PFSK-1 (cell line): ENCODE measurements at regions not wholly inside any gene's neighbourhood (a gene's known extent, or its start where the extent isn't known, plus 50 kb on each side); places are given as distances from the start of the nearest gene placed in this dataset.

Experiments
- FOXP2 ChIP-seq: optimal IDR thresholded peaks from 2 replicates; pipeline ENCODE3; 2011; ENCODE audit warnings: borderline replicate concordance, control low read depth, inconsistent platforms; ENCODE audit not compliant: insufficient read depth; ENCODE audit errors: extremely low read length, extremely low read depth
- POLR2AphosphoS5 ChIP-seq: IDR thresholded peaks from 2 replicates; pipeline ENCODE4 v1.6.1; 2012; ENCODE audit warnings: low read depth, mild to moderate bottlenecking, control low read depth, low read length, moderate library complexity
- REST ChIP-seq, 2 experiments: IDR thresholded peaks; 2 replicates each; pipeline versions ENCODE4 v1.6.1 to v1.8.0; 2011 to 2012; ENCODE audit warnings: low read depth in 2 of 2, low read length in 2 of 2, control low read depth in 1 of 2, inconsistent platforms in 1 of 2, mild to moderate bottlenecking in 1 of 2, moderate library complexity in 1 of 2; ENCODE audit not compliant: insufficient read depth in 1 of 2
- SIN3A ChIP-seq: IDR thresholded peaks from 2 replicates; pipeline ENCODE4 v1.6.1; 2012; ENCODE audit warnings: mild to moderate bottlenecking, low read length, moderate library complexity, borderline replicate concordance; ENCODE audit not compliant: insufficient read depth
- TAF1 ChIP-seq: IDR thresholded peaks from 2 replicates; pipeline ENCODE4 v1.6.1; 2012; ENCODE audit warnings: low read length, control low read depth, borderline replicate concordance; ENCODE audit not compliant: insufficient read depth

DNA sequence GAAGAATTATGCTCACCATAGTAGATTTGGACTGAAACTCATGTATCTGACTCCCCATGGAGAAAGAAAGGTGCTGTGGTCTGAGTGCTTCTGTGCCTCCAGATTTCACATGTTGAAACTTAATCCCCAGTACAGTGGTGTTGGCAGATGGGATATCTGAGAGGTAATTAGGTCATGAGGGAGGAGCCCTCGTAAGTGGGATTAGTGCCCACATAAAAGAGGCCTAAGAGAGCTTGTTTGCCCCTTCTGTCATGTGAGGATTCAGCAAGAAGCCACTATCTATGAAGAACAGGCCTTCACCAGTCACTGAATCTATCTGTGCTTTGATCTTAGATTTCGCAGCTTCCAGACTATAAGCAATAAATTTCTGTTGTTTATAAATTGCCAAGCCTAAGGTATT lies 150.1 kb downstream of the PLPP3 start:
- no peak for TF ChIP-seq REST (IDR thresholded peaks at IDR 0.05; ENCODE audit: insufficient read depth in 1 of 2, low read depth in 2 of 2, low read length in 2 of 2)
- no peak for TF ChIP-seq POLR2AphosphoS5
- TF ChIP-seq TAF1, result no peak
- TF ChIP-seq FOXP2, result no peak
- TF ChIP-seq SIN3A, result no peak

DNA sequence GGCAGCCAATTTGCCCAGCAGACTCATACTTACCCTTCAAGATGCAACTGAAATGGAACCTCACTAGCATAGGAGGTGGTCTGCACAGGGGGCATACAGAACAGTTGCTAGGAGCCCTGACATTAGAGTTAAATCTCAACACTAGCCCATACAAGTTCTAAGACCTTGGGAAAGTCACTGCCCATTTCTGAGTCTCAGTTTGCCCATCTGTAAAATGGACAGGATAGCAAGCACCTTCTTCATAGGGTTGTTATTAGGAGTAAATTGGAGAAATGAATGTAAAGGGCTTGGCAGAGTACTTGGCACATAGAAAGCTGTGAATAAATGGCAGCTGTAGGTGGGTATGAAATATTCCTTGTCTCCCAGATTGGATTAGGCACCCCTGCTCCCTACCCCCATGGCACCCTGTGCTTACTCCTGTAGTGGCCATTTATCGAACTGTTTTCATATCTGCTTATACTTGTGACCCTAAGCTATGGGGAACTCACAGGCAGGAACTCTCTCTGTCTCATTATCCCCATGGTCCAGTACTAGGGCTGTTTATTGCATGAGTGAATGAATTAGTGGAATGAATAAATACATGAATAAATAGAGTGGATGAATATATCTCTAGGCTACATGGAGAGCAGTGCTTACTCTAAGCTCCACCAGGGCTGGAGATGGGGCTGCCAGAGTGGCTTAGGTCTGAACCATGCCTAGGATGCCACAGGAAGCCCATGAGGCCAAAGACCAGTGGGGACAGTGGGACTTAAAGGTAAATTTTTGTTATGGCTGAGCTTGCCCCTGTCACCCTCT lies 152.6 kb downstream of the PLPP3 start:
- TF ChIP-seq FOXP2 (no peak), REST (IDR thresholded peaks at IDR 0.05; ENCODE audit: insufficient read depth in 1 of 2, low read depth in 2 of 2, low read length in 2 of 2) (no peak), TAF1 (no peak), POLR2AphosphoS5 (no peak), SIN3A (no peak)

DNA sequence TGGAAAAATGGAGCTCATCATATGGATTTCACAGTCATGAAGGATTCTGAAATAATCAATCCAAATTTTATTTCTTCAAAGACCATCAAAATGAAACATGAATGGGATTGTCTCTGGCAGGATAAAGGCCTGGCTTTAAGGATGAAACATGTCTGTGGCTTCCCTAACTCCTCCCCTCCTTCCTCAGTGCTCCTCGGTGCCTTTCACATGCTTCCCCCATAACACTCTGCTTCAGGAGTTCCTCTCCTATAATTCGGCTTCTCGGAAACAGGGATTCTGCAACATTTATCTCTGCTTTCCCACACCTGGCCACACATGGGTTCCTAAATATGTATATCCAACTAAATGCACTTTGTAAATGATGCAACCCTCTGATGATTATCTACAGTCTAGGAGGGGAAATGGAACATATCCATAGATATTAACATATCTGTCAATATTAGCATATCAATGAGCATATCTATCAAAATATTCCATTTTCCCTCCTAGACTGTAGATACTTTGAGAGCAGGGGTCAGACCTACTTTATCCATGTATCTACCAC lies 153.8 kb downstream of the PLPP3 start:
- TF ChIP-seq POLR2AphosphoS5 (no peak), SIN3A (no peak), FOXP2 (no peak), REST (IDR thresholded peaks at IDR 0.05; ENCODE audit: insufficient read depth in 1 of 2, low read depth in 2 of 2, low read length in 2 of 2) (no peak), TAF1 (no peak)

DNA sequence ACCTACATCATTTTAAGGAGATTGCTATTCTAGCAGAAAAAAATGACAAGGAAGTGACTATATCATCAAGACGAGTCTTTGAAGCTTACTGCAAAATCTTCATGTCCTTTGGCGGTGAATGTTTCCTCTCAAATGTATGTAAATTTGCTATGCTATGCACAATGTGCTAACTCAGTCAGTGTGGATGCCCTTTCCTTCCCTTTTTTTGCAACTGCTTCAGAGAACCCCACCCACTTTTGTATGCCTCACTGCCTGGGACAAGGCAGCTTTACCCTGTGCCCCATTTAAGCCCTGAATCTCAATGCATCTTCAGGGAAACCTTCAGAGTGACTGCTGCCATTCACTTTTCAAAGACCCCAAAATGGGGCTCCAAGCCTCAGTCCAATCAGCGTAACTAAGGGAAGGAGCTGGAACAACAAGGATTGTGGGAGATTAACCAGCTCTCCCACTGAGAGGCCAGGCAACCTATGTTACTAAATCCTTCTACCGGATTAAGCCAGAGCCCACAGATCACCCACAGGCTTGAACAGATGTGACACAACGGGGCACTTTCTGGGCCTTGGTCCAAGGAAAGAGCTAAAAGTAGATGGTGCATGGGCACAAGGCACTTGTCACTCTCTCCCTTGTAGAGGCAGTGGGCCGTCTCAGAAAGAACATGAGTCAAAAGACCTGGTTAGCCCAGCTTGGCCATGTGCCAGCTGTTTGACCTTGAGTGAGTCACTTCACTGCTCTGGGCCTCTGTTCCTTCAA lies 154.4 kb downstream of the PLPP3 start:
- TF ChIP-seq FOXP2 (no peak), TAF1 (no peak), POLR2AphosphoS5 (no peak), SIN3A (no peak), REST (IDR thresholded peaks at IDR 0.05; ENCODE audit: insufficient read depth in 1 of 2, low read depth in 2 of 2, low read length in 2 of 2) (no peak)
